EH (cell line): ENCODE measurements at regions not wholly inside any gene's neighbourhood (a gene's known extent, or its start where the extent isn't known, plus 50 kb on each side); places are given as distances from the start of the nearest gene placed in this dataset.

Experiments used
- DNase-seq: peaks from one replicate; pipeline ENCODE4 v3.0.0-alpha.2; 2015; ENCODE audit warnings: low read depth

- no peak for DNase-seq
These were observed 343.3 kb upstream of the MKI67 start for GRCh38 chr10:128469515-128469914.

DNA sequence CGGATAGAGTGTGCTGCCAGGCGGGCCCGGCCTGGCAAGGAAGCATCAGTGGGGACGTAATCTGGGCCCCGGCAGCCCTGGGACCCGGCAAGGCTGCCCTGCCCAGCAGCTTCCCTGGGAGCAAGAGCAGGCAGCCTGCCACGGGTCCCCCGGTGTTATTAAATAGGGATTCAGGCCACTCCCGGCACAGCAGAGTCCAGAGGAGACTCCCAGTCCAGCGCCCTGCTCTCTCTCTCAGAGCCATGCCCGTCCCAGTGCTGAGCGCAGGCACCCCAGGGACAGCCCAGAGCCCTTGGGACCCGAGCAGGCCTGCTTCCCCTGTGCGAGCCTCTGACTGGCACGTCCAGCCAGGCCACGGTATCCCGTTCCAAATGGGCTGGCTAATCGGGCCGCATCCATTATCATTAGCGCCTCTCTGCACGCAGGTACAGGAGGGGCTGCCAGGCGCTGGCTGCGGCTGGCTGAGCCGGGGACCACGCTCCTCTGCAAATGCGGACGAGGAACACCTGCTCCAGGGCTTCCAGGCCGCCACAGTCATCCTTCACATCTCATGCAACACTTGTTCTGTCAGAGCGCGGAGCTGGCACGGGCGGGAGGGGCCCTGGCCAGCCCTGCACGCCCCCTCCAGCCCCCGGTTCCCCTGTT, 344.2 kb upstream of the MKI67 start:
- DNase-seq = no peak

- DNase-seq = no peak
These were observed 344.9 kb upstream of the MKI67 start for GRCh38 chr10:128471151-128471550.

DNA sequence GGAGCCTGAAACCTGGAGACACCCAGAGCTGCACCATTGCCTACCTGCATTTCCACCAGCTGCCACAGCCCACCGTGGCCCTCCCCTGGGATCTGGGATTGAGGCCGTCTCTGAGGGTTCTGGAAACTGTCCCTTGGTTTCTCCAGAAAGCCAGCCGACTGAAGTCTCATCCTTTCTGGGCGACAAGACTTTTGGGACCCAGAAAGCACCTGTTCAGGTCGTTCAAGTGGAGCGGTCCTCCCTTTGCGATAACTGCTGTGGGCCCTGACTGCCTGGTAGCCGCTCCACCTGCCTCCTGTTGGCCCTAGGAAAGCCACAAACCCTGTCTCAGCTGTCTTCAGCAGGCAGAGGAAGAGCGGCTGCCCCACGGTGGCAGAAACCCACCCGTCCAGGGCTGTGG, 346.0 kb upstream of the MKI67 start:
- no peak for DNase-seq

GRCh38 chr10:128473396-128473795, 347.2 kb upstream of the MKI67 start:
- no peak for DNase-seq

DNA sequence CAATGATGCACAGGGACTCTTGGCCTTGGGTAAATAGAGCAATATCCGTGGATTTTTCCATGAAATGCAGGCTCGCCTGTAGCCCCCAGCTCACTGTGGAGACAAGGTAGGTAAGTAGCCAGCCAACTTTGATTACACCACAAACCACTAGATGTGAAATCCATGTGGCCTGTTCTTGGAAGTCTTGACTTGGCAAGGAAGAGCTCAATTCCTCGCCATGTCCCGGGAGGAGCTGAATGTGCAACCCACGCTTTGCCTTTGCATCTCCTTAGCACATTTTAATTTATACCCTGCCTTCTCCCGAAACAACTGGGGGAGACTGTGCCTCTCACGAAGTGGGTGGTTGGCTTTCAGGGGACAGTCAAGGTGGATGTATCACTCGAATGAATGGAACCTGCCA, 347.7 kb upstream of the MKI67 start:
- DNase-seq = no peak

DNA sequence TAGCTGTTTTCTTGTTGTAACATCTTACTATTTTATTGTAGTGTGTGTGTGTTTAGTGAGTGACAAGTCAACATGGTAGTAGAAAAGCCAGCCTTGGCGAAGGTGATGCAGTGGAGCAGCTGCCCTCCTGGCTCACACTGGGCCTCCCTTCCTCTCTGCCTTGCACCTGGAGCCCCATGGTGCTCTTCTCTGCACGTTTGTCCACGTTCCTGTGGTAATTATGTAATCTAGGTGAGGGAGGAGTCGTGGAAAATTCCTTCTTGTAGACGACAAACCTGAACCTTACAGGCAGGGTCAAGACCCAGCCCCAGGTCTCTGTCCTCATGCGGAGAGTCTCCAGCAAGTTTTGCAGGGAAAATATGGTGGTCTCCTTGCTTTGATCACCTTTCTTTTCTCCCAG, 348.3 kb upstream of the MKI67 start:
- DNase-seq = no peak

DNA sequence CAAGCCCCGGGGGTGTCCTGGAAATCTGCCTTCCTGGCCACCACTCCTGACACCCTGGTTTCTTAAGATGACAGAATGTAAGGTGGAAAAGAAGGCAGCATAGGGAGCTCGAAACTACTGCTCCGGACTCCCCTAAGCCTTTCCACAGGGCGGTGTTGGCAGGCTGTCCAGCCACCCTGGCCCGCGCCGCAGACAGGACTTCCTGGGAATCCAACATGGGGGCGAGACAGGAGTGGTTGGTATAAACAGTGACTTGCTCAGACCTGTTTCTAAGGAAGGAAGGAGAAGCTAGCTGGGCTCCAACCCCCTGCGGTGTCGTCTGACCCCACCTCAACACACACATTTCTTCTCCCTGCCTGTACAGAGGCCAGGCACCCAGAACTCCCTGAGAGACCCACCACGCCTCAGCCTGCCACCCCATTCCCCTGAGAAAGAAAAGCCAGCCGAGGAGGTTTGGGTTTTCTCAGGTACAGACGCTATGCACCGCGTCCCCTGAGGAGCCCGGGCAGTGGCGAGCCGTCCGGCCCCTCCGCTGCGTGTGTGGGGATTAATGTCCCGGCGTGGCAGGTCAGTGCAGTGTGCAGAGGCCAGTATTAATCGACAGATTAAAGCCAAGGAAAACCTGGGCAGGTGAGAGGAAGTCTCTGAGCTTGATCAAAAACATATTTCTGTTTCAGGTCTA, 349.6 kb upstream of the MKI67 start:
- DNase-seq = no peak

- DNase-seq = no peak
These were observed 350.1 kb upstream of the MKI67 start for GRCh38 chr10:128476368-128476725.

DNA sequence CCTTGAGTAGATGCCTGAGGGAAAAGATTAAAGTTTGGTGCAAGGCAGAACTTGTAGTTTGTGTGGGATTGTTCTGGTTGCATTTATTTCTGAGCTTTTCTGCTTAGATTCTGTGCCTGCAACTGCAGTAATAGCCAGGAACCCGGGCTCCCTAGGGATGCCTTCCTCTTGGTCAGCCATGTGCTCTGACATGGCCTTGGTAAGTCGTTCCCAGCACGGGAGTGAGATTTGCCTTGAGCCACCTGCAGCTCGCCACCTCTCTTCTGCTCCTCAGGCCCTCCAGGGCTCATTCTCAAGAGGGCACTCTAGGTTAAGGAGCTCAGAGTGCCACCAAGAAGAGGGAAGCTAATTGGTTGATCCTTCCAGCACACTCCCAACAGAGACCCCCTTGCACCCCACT, 350.6 kb upstream of the MKI67 start:
- DNase-seq = no peak

DNA sequence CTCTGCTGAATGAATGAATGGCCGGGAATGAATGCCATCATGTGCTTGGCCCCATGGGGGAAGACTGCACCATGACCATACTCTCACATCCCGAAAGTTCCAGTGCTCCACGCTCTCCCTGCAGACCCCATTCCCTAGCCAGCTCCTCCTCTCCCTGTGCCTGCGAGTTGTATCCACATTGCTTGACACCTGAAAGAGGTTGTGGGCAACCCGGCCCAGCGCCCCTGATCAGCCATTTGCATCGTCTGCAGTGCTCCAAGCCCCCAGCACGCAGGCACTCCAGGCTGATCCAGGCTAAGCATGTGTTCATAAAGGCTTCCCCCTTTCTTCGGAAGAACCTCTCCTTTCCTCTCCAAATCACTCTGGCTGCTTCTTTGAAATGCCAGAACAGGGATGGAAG, 354.4 kb upstream of the MKI67 start:
- no peak for DNase-seq

DNA sequence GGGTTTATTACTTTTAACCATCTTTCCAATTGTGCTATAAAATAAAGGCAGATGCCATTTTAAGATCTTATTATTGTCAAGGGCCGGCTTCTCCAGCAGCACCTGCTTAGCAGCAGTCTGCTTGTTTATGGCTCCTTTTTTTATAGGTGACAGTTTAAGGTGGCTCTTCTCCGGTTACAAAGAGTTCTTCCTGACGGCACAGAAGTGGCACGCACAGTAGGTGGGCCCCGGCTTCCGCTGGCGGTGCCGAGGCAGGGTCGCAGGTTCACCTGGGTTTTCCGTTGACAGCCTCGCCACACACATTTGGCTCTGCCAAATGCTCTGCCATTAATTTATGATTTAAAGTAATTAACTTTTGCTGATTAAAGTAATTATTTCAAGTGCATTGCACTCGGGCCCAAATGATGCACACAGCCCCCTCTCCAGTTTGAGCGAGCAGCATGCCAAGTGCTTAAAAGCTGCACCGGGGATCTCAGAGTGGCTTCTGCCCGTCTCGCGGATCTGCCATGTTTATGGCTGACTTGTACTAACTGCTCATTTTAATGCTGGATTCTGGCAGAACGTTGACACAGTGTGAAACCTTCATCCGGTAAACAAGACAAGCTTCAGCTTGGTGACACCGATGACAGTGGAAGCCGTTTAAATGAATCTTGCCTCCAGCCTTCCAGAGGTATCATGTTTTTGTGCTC, 355.1 kb upstream of the MKI67 start:
- DNase-seq = no peak

DNA sequence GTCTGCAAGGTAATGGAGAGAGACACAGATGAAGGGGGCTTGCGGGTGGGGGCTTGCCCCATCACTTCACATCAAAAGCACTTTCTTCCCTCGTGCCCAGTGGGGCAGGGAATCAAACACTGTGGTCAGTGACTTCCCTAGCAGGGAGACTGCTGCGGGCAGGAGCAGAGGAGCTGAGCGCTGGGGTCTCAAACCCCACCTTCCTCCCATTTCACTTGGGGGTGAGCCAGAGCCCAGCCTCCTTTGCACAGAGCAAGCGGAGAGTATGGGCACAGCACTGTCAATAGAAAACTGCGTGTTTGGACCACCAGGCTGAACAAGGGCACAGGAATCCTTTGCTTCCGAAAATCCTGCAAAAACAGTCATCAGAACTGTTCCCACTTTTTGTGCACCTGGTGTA, 355.8 kb upstream of the MKI67 start:
- DNase-seq = no peak

DNA sequence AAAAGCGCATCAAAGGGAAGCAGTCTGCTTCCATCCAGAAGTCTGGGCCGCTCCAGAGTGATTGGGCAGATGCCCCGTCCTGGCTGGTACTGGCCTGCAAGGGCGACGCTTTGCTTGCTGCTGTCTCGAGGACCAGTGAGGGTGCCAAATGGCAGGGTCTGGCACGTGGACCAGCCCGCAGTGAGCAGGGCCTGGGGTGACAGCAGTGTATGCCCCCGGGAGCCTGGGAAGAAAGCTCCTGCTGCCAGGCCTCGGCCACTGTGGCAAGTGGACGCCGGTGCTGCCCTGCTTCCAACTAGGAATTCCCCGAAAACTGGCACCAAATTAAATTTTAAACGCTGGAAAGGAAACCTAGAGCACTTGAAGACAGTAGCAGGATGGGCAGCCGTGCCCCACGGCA, 357.0 kb upstream of the MKI67 start:
- no peak for DNase-seq

GRCh38 chr10:128484041-128484440, 357.8 kb upstream of the MKI67 start:
- no peak for DNase-seq

- no peak for DNase-seq
These were observed 359.5 kb upstream of the MKI67 start for GRCh38 chr10:128485701-128486235.

- DNase-seq = no peak
These were observed 361.3 kb upstream of the MKI67 start for GRCh38 chr10:128487517-128487916.

DNA sequence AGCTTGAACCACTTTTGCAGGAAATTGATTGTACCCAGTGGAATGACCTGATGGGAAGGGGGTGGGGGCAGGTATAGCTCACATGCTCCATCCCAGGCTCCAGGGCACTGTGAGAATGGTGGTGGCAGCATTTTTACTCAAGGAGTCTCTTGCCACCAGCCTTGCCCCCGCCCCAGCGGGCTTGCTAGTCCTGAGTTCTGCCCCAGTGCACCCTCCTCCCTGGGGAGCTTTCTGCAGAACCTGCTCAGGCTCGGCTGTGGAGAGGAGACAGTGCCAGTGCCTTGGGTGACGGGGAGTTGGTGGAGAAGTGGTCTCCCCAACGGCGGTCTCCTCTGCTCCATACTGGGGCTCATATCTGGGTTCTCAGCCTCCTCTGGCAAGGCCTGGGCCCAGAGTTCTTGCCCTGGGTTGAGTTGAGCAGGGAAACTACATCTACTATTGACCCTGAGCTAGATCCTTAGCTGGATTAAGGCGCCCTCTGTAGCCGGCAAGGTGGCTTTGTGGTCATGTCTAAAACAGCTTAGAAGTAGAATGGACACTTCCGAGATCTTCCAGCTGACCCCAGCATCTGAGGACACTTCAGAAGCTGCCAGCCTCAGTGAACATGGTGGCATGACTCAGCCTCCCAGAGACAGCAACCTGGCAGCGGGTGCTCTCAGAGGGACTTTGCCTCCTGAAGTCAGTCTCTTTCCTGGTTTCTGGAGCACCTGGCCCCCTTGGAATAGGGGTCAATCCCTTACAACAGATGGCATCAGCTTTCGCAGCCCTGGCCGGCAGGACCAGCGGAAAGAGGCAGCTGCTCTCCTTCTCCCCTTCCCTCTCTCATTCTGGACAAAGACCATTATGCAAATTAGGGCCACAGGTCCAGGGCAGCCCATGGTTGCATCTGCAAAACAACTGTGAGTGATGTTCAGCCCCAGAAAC, 363.4 kb upstream of the MKI67 start:
- DNase-seq = no peak

GRCh38 chr10:128491686-128492085, 365.5 kb upstream of the MKI67 start:
- no peak for DNase-seq

- no peak for DNase-seq
These were observed 367.6 kb upstream of the MKI67 start for GRCh38 chr10:128493811-128494210.

DNA sequence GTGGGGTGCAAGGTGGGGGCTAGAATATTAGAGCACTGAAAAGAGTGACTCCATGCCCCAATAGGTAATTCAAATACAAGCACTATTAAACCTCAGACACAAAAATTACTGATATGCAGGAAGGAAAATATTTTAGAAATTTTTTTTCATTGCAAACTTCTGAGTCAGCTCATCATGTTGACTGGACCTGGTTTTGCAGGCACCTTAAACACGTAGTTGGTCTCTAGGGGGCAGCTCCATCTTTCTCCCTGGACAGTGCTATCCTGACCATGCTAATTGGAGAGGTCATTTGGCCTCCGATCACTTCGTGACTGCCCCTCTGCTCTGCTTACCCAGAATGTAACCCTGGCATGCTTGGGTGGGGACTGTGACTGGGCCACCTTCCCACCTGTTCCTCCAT, 368.4 kb upstream of the MKI67 start:
- no peak for DNase-seq

GRCh38 chr10:128497660-128498377, 371.6 kb upstream of the MKI67 start:
- DNase-seq = no peak
